AG08396 (cell line): ENCODE measurements at regions not wholly inside any gene's neighbourhood (a gene's known extent, or its start where the extent isn't known, plus 50 kb on each side); places are given as distances from the start of the nearest gene placed in this dataset.
A peak's percentile ranks its signal among the peaks of the same experiment; 100 is the strongest.
"Not testable (repeated sequence)": the region's sequence is repeated elsewhere in the genome, so short reads cannot be mapped to it uniquely, and the experiment has no call there.

ENCODE experiments used
- DNase-seq: peaks from one replicate; pipeline ENCODE4 v3.0.0; 2012; ENCODE audit warnings: low spot score, mixed read lengths

DNA sequence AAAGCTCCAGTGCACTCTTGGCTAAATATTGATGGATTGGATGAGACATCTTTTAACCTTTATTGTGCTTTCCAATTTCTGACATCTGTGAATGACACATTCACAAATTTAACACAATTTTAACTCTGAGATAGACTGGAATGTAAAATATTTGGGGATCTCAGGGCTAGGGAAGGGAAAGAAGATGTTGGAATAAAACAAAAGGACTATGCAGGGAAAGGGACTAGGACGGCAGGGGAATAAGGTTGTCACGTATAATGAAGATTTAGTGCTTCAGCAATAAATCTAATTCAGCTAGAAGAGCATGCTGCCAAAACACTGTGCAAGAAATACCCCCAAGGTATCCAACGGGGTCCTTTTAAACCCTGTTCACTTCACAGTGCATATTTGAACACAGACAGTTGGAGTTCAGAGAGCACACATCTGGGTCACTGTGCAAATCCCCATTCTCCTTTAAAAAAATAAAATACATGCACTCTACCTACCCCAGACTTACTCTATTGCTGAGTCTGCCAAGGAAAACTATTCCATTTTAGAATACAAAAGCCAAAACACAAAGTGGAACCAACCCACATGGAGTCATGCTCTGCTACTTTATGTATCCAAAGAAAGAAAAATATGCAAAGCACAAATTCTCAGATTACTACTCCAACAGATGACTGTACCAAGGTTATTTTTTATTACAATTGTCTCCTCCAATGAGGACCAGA, 151.0 kb upstream of the RSPO3 start:
- DNase-seq: no peak

DNA sequence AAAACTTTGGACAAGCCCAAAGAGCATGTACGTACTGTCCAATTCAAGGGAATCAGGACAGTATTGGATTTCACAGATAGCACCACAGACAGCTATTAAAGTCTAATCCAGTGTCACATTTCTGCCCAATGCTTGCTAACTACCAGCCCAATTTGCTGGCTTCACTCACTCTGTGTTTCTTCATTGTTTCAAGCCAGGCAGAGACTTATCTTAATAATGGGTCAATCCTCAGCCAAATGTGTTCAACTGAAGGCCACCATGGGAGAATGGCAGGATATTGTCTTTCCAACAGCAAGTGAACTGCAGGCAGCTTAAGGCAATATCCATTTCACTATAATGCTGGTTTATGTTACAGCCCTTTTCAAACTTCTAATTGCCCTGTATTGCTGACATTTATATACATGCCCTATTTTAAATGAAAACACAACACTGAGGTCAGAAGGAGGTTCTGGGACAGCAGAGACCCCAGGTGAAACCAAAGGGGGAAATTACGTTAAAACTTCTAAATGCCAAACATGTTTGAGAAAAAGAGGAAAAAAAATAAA, 142.1 kb upstream of the RSPO3 start:
- DNase-seq: no peak

GRCh38 chr6:126983779-126984178, 134.7 kb upstream of the RSPO3 start:
- no peak for DNase-seq

GRCh38 chr6:126988125-126988524, 130.3 kb upstream of the RSPO3 start:
- not testable (repeated sequence) for DNase-seq

GRCh38 chr6:127000631-127001030, 117.8 kb upstream of the RSPO3 start:
- DNase-seq: no peak

GRCh38 chr6:127013865-127014264, 104.6 kb upstream of the RSPO3 start:
- no peak for DNase-seq

- DNase-seq: no peak
Measured at GRCh38 chr6:127015858-127016257, 102.6 kb upstream of the RSPO3 start.

- DNase-seq: no peak
Measured at GRCh38 chr6:127019828-127020227, 98.6 kb upstream of the RSPO3 start.

GRCh38 chr6:127022302-127022701, 96.2 kb upstream of the RSPO3 start:
- peak; percentile 4 for DNase-seq

- DNase-seq: no peak
Measured at GRCh38 chr6:127023001-127023778, 95.3 kb upstream of the RSPO3 start.

DNA sequence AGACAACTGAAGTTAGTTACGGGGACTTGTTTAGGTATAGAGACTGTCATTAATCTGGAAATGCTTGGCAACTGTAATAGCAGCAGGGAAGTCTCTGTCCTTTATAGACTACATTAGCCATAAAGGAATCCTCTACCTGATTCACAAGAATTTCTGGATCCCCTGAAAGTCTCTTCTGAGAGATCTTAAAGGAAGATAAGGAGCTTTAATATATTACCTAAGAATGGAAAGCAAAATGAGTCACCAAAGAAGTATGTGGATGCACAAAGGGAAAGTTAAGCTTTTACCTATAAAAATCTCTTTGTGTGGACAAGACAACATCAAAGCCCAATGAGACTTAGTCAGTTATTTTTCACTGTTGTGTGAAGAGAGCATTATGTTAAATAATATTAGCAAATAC, 92.2 kb upstream of the RSPO3 start:
- DNase-seq: no peak

- no peak for DNase-seq
Measured at GRCh38 chr6:127030111-127030510, 88.4 kb upstream of the RSPO3 start.

DNA sequence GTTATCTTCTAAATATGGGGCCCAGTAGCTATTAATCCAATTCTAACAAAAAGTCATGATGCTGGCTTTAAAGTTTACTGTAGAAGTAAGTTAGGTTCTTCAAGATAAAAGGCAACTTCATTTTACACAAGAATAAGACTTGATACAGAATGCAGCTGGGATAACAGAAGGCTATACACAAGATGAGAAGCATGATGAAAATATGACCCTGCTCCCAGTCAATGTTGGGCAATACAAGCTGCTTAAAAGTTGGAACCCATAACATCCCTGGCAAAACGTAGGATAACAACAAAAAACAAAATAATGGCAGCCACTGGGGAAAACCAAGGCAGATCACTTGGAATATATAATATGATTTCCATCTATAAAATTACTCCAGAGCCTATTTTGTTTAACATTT, 87.6 kb upstream of the RSPO3 start:
- DNase-seq: no peak

DNA sequence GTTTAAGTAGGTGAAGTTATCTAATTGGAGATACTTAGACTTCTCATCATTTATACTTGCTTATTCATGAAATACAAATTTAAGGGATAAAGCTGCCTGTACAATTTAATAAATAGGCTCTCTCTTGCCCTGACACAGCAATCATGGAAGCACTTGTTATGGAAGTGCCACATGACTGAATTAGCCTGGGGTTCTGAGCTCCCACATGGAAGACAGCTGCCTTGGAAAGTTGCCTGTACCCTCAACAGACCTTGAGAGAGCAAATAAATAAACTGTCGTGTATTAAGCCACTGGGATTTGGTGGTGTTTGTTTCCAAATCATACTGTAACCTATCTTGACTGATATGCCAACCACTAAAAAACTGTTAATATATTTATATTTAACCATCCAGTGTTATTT, 87.0 kb upstream of the RSPO3 start:
- no peak for DNase-seq

DNA sequence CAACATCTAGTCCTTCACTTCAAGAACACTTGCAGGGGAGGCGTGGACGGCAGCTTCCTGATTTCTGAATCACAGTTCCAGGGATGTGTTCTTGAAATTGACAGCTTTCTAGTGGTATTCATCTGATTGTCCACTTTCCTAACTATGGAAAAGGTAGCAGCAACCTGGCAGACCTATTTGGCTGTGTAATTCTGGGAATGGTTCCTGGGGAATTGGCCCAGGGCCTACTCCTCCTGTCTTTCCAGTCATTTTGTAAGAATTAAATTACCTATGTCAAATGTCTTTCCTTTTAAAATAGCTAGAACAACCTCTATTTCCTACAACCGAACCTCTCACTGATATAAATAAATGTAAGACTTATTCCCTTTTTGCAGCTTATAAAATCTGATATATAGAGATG, 85.5 kb upstream of the RSPO3 start:
- no peak for DNase-seq

- DNase-seq: no peak
Measured at GRCh38 chr6:127051571-127052260, 66.8 kb upstream of the RSPO3 start.

DNA sequence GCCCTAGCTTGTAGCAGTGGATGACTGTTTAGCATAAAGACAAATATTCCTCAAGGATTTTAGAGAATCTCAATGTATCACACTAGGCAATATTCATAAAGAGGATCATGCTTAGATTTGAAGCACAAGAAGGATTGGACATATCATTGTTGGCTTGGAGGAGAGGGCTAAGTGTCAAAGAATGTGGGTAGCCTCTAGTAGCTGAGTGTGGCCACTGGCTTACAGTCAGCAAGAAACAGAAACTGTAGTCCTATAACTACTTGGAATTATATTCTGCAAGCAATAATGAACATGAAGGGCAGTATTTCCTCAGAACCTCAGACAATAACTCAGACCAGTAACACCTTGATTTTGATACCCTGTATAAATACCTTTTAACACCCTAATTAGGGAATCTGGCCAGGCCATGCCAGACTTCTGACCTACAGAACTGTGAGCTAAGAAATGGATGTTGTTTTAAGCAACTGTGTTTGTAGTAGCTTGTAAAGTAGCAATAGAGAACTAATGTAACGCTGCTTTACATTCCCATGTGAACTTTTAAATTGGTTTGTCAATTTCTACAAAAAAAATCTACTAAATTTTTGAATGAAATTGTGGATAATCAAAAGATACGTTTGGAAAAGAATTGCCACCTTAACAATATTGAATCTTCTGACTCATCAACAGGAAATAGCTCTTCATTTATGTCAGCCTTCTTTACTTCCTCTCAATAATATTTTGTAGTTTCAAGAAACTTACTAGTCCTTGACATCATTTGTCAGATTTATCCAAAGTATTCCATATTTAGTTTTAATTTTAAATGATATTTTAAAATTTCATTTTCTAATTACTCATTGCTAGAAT, 65.2 kb upstream of the RSPO3 start:
- no peak for DNase-seq

- no peak for DNase-seq
Measured at GRCh38 chr6:127053875-127054235, 64.6 kb upstream of the RSPO3 start.

DNA sequence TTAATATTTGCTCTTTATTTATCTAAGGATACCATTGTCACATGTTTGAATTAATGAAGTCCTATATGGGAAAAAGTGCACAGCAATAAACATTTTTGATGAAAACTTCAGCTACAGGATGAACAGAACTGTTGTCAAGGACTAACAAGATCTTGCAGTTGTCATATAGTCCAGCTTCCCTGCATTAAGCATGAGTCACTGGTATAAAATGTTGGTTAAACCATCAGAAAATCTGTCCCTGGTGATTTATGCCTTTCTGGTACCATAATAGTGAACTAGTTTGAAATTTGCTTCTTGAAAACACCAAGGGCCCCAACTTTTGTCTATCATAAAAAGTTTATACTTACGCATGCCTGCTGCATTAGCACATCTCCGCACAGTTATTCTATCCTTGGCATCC, 60.4 kb upstream of the RSPO3 start:
- DNase-seq: no peak

DNA sequence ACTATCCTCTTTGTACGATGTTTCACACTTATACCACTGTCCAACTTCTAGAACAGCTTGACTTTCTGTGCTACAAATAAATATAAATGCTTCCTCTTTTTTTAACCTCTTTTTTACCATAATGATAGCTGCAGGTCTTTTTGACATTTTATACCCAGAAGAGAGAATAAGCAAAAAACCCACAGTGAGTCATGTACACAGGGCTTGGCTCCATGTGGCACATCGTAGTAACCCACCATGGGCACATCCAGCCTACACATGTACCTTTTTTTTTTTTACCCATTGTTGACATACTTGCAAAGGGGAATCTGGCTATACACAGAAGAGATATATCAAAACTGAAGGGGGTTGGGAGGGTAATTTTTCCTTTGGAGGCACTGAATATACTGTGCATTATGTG, 59.5 kb upstream of the RSPO3 start:
- no peak for DNase-seq
